ENCODE measurements at regions not wholly inside any gene's neighbourhood (a gene's known extent, or its start where the extent isn't known, plus 50 kb on each side); places are given as distances from the start of the nearest gene placed in this dataset.

GRCh38 chr16:9286930-9287329 is 195.5 kb downstream of the HAPSTR1 start:
- no peak for TF ChIP-seq POLR2AphosphoS5 (IDR thresholded peaks at IDR 0.05; ENCODE audit: low read depth, low read length)
- TF ChIP-seq TAF1 (IDR thresholded peaks at IDR 0.05; ENCODE audit: low read depth, low read length) = no peak
- no peak for TF ChIP-seq POLR2A (IDR thresholded peaks at IDR 0.05; ENCODE audit: low read depth, low read length)
- TF ChIP-seq SPI1 (IDR thresholded peaks at IDR 0.05; ENCODE audit: low read depth, low read length) = no peak
- no peak for TF ChIP-seq PAX5 (IDR thresholded peaks at IDR 0.05; ENCODE audit: insufficient read depth, low read length, severe bottlenecking)

Data from GM12891 (cell line).